SK-N-SH treated with all-trans-retinoic acid at 6 μM for 48 hours (cell line): ENCODE measurements at regions not wholly inside any gene's neighbourhood (a gene's known extent, or its start where the extent isn't known, plus 50 kb on each side); places are given as distances from the start of the nearest gene placed in this dataset.

ENCODE experiments used
- ATAC-seq: fragments of 200-7000 bp; cut with Tn5 transposase; 3 replicates; pipeline ENCODE4 v1.9.1; 2020; ENCODE audit warnings: mild to moderate bottlenecking, moderate library complexity
- ARNTL ChIP-seq: fragments of 450-650 bp; formaldehyde crosslinking; IDR thresholded peaks from 2 replicates; pipeline ENCODE4 v1.5.0; 2020; ENCODE audit warnings: low read depth, mild to moderate bottlenecking, moderate library complexity, borderline replicate concordance
- BACH2 ChIP-seq: fragments of 250-450 bp; sonication (Bioruptor Pico); IDR thresholded peaks from 2 replicates; pipeline ENCODE4 v1.9.0; 2021; ENCODE audit warnings: mild to moderate bottlenecking, borderline replicate concordance
- CREB5 ChIP-seq: fragments of 250-450 bp; sonication (Bioruptor Pico); IDR thresholded peaks from 2 replicates; pipeline ENCODE4 v1.5.1; 2020; ENCODE audit warnings: low read depth, mild to moderate bottlenecking, moderate library complexity
- CSDC2 ChIP-seq: fragments of 250-450 bp; sonication (Bioruptor Pico); IDR thresholded peaks from 2 replicates; pipeline ENCODE4 v1.5.0; 2020; ENCODE audit warnings: mild to moderate bottlenecking, moderate library complexity
- ESRRG ChIP-seq: fragments of 250-450 bp; sonication (Bioruptor Pico); IDR thresholded peaks from 2 replicates; pipeline ENCODE4 v1.6.1; 2021; ENCODE audit warnings: mild to moderate bottlenecking
- GLIS3 ChIP-seq: fragments of 250-450 bp; sonication (Bioruptor Pico); IDR thresholded peaks from 2 replicates; pipeline ENCODE4 v1.5.0; 2020; ENCODE audit warnings: mild to moderate bottlenecking, moderate library complexity
- ISL1 ChIP-seq: fragments of 250-450 bp; sonication (Bioruptor Pico); IDR thresholded peaks from 2 replicates; pipeline ENCODE4 v2.1.2; 2022; ENCODE audit warnings: mild to moderate bottlenecking, moderate library complexity
- OSR1 ChIP-seq: fragments of 250-450 bp; sonication (Bioruptor Pico); IDR thresholded peaks from 2 replicates; pipeline ENCODE4 v1.8.0; 2022; ENCODE audit warnings: moderate library complexity, mild to moderate bottlenecking, inconsistent platforms
- POU6F1 ChIP-seq: fragments of 250-450 bp; sonication (Bioruptor Pico); IDR thresholded peaks from 2 replicates; pipeline ENCODE4 v1.8.0; 2021; ENCODE audit warnings: low read depth, mild to moderate bottlenecking, moderate library complexity, borderline replicate concordance
- PPARA ChIP-seq: fragments of 250-450 bp; sonication (Bioruptor Pico); IDR thresholded peaks from 2 replicates; pipeline ENCODE4 v1.5.0; 2020; ENCODE audit warnings: mild to moderate bottlenecking, borderline replicate concordance
- RARB ChIP-seq: fragments of 250-450 bp; sonication (Bioruptor Pico); IDR thresholded peaks from 2 replicates; pipeline ENCODE4 v1.8.0; 2021; ENCODE audit warnings: mild to moderate bottlenecking, moderate library complexity
- TCF4 ChIP-seq: fragments of 250-450 bp; sonication (Bioruptor Pico); IDR thresholded peaks from 2 replicates; pipeline ENCODE4 v1.8.0; 2021; ENCODE audit warnings: mild to moderate bottlenecking, moderate library complexity, borderline replicate concordance
- TSHZ2 ChIP-seq: fragments of 250-450 bp; sonication (Bioruptor Pico); IDR thresholded peaks from 2 replicates; pipeline ENCODE4 v1.5.0; 2020; ENCODE audit warnings: mild to moderate bottlenecking, moderate library complexity
- ZC3H10 ChIP-seq: fragments of 250-450 bp; sonication (Bioruptor Pico); IDR thresholded peaks from 2 replicates; pipeline ENCODE4 v1.5.1; 2021; ENCODE audit warnings: mild to moderate bottlenecking, moderate library complexity
- ZFP3 ChIP-seq: fragments of 250-450 bp; sonication (Bioruptor Pico); IDR thresholded peaks from 2 replicates; pipeline ENCODE4 v1.5.0; 2020; ENCODE audit warnings: mild to moderate bottlenecking, moderate library complexity
- ZFP30 ChIP-seq: fragments of 450-650 bp; formaldehyde crosslinking; IDR thresholded peaks from 2 replicates; pipeline ENCODE4 v1.5.0; 2022; ENCODE audit warnings: mild to moderate bottlenecking, moderate library complexity
- ZNF70 ChIP-seq: fragments of 450-650 bp; formaldehyde crosslinking; IDR thresholded peaks from 2 replicates; pipeline ENCODE4 v1.5.0; 2020; ENCODE audit warnings: mild to moderate bottlenecking, moderate library complexity
- ZNF8 ChIP-seq: fragments of 450-650 bp; formaldehyde crosslinking; IDR thresholded peaks from 2 replicates; pipeline ENCODE4 v1.5.0; 2020; ENCODE audit warnings: mild to moderate bottlenecking, moderate library complexity
- TF ChIP-seq, protein P1 (sequence below): fragments of 250-450 bp; sonication (Bioruptor Pico); IDR thresholded peaks from 2 replicates; pipeline ENCODE4 v1.8.0; 2020; ENCODE audit warnings: mild to moderate bottlenecking, moderate library complexity, borderline replicate concordance
- TF ChIP-seq, protein P2 (sequence below): fragments of 250-450 bp; sonication (Bioruptor Pico); IDR thresholded peaks from 2 replicates; pipeline ENCODE4 v1.5.1; 2021; ENCODE audit warnings: mild to moderate bottlenecking, moderate library complexity

DNA sequence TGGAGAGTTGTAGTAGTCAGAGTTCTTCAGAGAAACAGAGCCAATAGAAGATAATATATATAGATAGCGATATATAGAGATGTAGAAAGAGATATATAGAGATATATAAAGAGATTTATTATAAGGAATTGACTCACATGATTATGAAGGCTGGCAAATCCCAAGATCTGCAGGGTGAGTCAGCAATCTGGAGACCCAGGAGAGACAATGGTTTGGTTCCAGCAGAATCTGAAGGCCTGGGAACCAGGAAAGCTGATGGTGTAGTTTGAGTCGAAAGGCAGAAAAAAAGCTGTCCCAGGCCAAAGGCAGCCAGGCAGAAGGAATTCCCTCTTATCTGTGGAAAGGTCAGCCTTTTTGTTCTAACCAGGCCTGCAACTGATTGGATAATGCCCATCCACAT lies 194.1 kb downstream of the NUFIP1 start:
- ATAC-seq: no peak
- TF ChIP-seq ZNF8 (CRISPR knock-in tag): no peak
- TF ChIP-seq, protein P1, sequence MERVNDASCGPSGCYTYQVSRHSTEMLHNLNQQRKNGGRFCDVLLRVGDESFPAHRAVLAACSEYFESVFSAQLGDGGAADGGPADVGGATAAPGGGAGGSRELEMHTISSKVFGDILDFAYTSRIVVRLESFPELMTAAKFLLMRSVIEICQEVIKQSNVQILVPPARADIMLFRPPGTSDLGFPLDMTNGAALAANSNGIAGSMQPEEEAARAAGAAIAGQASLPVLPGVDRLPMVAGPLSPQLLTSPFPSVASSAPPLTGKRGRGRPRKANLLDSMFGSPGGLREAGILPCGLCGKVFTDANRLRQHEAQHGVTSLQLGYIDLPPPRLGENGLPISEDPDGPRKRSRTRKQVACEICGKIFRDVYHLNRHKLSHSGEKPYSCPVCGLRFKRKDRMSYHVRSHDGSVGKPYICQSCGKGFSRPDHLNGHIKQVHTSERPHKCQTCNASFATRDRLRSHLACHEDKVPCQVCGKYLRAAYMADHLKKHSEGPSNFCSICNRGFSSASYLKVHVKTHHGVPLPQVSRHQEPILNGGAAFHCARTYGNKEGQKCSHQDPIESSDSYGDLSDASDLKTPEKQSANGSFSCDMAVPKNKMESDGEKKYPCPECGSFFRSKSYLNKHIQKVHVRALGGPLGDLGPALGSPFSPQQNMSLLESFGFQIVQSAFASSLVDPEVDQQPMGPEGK: no peak
- TF ChIP-seq, protein P2, sequence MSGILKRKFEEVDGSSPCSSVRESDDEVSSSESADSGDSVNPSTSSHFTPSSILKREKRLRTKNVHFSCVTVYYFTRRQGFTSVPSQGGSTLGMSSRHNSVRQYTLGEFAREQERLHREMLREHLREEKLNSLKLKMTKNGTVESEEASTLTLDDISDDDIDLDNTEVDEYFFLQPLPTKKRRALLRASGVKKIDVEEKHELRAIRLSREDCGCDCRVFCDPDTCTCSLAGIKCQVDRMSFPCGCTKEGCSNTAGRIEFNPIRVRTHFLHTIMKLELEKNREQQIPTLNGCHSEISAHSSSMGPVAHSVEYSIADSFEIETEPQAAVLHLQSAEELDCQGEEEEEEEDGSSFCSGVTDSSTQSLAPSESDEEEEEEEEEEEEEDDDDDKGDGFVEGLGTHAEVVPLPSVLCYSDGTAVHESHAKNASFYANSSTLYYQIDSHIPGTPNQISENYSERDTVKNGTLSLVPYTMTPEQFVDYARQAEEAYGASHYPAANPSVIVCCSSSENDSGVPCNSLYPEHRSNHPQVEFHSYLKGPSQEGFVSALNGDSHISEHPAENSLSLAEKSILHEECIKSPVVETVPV (CRISPR knock-in tag): no peak
- no peak for TF ChIP-seq POU6F1 (CRISPR knock-in tag)
- TF ChIP-seq RARB (CRISPR knock-in tag): no peak
- TF ChIP-seq ZFP30 (CRISPR knock-in tag): no peak
- no peak for TF ChIP-seq ZFP3
- TF ChIP-seq TCF4 (CRISPR knock-in tag): no peak

GRCh38 chr13:44792096-44792495 lies 197.2 kb downstream of the NUFIP1 start:
- no peak for ATAC-seq
- TF ChIP-seq BACH2 (CRISPR knock-in tag) (no peak), ZFP3 (no peak), TSHZ2 (CRISPR knock-in tag) (no peak), GLIS3 (CRISPR knock-in tag) (no peak), ESRRG (no peak), RARB (CRISPR knock-in tag) (no peak), ZFP30 (CRISPR knock-in tag) (no peak), ZC3H10 (CRISPR knock-in tag) (no peak), OSR1 (CRISPR knock-in tag) (no peak), PPARA (CRISPR knock-in tag) (no peak), POU6F1 (CRISPR knock-in tag) (no peak)
- TF ChIP-seq, protein P1: no peak
- TF ChIP-seq, protein P2 (CRISPR knock-in tag): no peak

- no peak for ATAC-seq
- TF ChIP-seq CSDC2 (CRISPR knock-in tag) (no peak), CREB5 (no peak), TCF4 (CRISPR knock-in tag) (no peak), OSR1 (CRISPR knock-in tag) (no peak), ZNF70 (CRISPR knock-in tag) (no peak), PPARA (CRISPR knock-in tag) (no peak), ZC3H10 (CRISPR knock-in tag) (no peak), TSHZ2 (CRISPR knock-in tag) (no peak), ZFP3 (no peak), ISL1 (no peak), ARNTL (CRISPR knock-in tag) (no peak), ZNF8 (CRISPR knock-in tag) (no peak)
Measured at GRCh38 chr13:44790289-44790688, 199.0 kb downstream of the NUFIP1 start.
